HG03342 (cell line): ENCODE measurements at regions not wholly inside any gene's neighbourhood (a gene's known extent, or its start where the extent isn't known, plus 50 kb on each side); places are given as distances from the start of the nearest gene placed in this dataset.

ENCODE experiments used
- ATAC-seq: cut with Tn5 transposase; IDR thresholded peaks from one replicate; pipeline ENCODE4 v1.9.1; 2021; ENCODE audit warnings: mild to moderate bottlenecking, moderate library complexity; ENCODE audit not compliant: unreplicated experiment

DNA sequence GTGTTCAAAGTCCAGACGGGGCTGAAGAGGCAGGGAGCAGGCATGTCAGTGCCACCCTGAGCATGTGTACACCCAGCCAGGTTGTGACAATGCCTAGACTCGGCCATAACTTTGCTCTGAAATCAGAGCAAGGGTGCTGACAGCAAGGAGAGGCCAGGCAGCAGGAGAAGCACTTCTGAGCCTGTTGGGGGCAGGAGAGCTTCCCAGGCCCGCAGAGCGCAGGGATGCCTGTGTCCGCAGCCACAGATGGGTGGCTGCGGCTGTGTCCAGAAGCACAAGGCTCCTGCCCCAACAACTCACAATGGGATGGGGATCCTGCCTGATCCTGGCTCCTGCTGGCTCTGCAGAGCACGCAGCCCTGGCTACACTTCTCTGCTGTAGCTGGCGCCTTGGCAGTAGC lies 373.9 kb downstream of the CHSY3 start:
- no peak for ATAC-seq

DNA sequence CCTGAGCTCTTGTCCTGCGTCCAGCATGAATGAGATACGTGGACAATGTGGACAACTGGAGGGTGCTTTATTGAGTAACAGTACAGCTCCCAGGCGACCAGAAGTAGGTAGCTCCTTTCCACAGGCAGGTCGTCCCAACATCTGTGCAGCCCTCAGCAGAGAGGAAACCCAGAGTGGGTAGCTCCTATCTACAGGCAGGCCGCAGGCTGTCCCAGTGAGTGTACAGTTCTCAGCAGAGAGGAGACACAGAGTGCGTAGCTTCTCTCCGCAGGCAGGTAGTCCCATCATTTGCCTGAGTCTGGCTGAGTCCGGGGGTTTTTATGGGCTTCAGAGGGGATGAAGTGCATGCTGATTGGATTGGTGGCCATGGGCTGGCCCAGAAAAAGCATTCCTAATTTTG lies 373.3 kb downstream of the CHSY3 start:
- no peak for ATAC-seq

DNA sequence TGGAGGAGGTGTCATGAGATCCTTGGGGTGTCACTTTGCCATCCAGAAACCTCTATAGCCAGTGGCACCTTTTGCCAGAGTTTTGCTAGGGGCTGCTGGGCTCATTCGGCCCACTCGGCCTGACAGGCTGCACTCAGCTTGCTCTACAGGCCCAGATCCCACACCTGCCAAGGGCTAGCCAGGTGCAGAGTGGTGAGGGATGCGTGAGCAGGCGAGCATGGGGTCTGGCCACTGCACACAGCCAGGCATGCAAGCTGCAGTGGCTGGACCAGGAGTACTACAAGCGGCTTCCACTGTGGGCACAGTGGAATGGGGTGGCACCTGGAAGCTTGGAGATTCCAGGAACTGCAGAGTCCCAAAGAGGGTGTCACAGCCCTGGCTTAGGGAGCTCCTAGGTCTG lies 372.7 kb downstream of the CHSY3 start:
- no peak for ATAC-seq

DNA sequence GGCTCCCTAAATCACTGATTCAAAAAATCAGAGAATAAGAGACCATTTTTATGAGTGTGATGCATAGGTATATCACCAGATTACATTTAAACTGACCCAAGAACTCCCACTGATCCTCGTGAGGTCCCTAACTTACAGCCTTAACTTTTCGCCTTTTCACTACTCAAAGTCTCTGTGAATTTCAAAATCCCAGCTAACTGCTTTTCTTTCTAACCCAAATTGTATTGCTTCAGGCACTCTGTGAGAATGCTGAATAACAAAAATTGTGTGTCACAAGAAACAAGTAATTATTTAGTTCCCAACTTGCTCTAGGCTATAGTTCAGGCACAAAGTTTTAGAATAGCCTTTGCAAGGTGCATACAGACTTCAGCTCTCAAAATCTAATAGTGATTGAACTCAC lies 368.6 kb downstream of the CHSY3 start:
- ATAC-seq: no peak

DNA sequence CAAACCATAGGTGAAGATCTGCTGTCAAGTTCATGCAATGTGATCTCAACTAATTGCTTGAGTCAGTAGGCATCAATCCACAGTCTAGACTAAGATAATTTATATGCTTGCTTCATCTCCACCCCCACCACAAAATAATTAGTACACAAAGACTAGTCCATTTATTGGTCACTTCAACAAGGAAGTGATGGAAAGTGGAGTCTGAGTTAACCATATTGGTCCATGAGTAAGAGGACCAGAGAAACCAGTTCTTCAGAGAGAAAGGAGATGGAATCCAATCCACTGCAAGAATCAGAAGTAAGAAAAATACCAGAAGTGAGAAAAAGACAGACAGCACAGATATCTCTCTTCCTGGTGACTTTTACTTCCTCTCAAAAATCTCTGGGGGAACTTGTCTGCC lies 366.5 kb downstream of the CHSY3 start:
- no peak for ATAC-seq

DNA sequence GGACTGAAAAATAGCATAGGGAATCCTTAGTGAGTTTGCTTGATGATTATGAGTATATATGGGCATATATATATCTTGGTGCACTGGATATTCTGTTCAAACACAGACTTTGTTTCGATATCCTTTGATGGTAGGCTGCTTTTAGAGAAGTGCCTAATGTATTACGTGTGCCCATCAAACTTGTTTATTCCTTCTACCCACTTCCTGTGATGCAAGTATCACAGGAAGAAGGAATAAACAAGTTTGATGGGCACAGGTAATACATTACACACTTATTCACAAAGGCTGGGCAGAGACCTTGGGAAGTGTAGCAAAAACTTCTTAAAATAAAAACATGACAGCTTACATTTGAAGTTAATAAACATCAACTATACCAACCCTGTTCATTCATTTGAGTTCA lies 364.2 kb downstream of the CHSY3 start:
- no peak for ATAC-seq

DNA sequence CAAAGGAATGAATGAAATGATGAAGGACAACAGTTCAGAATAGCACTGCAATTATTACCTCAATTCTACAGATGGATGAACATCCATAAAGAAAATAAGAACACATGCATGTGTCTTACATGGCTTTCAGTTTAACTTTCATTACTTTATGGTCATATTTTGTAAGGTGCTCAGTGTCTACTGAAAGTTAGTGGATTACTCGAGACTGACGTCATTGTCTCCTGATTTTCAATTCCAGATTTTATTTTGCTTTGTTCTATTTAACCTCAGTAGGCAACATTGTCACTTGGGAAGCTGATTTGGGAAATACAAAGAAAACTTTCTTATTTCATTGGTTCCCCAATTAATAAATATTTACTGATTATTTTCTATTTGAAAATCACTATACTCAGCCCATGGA lies 363.7 kb downstream of the CHSY3 start:
- no peak for ATAC-seq

DNA sequence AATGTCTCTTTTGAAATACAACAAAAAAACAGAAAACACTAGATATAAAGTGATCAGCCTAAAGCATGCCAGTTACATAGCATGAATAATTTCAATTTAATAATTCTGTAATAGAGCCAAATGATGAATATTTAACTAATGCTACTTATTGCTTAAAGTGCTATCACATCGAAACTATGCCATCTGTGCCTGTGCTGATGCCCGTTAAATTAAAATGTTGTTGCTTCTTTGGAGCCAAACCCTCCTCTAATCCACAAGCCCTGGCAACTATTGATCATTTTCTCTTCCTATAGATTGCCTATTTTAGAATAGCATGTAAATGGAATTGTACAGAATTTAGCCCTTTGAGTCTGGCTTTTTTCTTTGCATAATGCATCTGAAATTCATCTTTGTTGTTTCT lies 356.2 kb downstream of the CHSY3 start:
- ATAC-seq: no peak

DNA sequence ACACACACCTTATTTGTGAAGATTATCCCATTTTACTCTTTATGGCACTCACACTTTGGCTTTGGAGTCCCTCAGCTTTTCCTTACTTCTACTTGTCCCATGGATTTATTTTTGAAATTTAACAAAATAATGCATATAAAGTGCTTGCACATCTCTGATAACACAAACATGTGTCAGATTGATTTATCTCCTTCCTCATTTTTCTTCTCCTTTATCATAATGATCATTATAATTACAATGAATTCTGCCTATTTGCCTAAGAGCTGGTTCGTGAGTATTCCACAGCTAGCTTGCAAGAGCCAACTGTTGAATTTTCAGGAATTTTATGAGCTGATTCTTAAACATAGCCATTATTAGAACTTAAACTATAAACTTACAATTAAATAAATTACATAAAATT lies 347.7 kb downstream of the CHSY3 start:
- no peak for ATAC-seq

DNA sequence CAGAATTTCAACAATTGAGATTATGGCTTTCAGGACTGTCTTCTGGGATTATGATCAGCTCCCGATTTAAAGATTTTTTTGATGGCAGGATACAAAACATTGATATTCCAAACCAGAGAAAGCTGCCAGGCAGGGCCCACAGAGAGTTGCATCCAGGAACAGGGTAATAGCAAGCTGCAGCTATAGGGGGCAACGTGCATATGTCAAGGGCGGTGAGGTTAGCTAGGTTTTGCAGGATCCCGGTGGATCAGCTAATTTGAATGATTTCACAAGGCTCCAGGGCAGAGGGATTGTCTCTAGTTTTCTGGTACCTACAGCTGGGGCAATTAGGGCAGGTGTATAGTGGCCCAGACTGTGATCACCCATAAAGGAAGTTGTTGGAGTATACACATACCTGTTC lies 339.4 kb downstream of the CHSY3 start:
- no peak for ATAC-seq

DNA sequence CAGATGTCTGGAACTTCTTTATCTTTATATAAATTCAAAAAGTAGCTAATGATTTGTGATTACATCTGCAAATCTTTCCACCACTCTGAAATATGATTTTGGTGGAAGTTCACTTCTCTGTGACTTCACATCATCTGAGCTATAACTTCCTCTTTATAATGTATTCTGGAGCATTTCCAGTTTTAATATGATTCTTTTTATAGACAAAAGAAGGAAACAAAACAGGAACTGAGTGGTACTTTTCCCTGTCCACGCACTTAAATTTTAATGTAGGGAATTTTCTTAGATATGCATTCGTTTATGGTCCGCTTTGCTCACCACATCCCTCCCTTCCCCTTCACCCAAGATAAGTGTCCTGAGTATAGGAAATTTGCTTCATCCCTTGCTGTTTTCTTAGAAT lies 333.5 kb downstream of the CHSY3 start:
- ATAC-seq: no peak
